Central memory CD8-positive, alpha-beta T cell (primary cell): ENCODE measurements at regions not wholly inside any gene's neighbourhood (a gene's known extent, or its start where the extent isn't known, plus 50 kb on each side); places are given as distances from the start of the nearest gene placed in this dataset.

Experiments
- ATAC-seq: fragments of 150-1000 bp; cut with Tn5 transposase; replicated peaks from 2 replicates; pipeline ENCODE4 v1.10.0; 2022; ENCODE audit warnings: mild to moderate bottlenecking, moderate FRiP score, moderate number of reproducible peaks; ENCODE audit not compliant: poor library complexity, severe bottlenecking; ENCODE audit errors: extremely low read depth
- DNase-seq, 2 donors: peaks; one replicate each; pipeline ENCODE4 v3.0.0; 2021; ENCODE audit warnings: low spot score in 2 of 2
- H3K27ac Mint-ChIP-seq: one replicate; pipeline ENCODE4 v1.8.0; 2022; ENCODE audit warnings: low read depth, mild to moderate bottlenecking, moderate library complexity, mixed read lengths
- H3K27me3 Mint-ChIP-seq: one replicate; pipeline ENCODE4 v1.8.0; 2022; ENCODE audit warnings: mixed read lengths
- H3K36me3 Mint-ChIP-seq: one replicate; pipeline ENCODE4 v1.8.0; 2022; ENCODE audit warnings: mild to moderate bottlenecking, moderate library complexity, mixed read lengths; ENCODE audit not compliant: insufficient read depth
- H3K4me1 Mint-ChIP-seq: one replicate; pipeline ENCODE4 v1.8.0; 2022; ENCODE audit warnings: mixed read lengths
- H3K4me3 Mint-ChIP-seq: one replicate; pipeline ENCODE4 v1.8.0; 2022; ENCODE audit warnings: mild to moderate bottlenecking, moderate library complexity, mixed read lengths
- H3K9me3 Mint-ChIP-seq: one replicate; pipeline ENCODE4 v1.8.0; 2022; ENCODE audit warnings: mixed read lengths

GRCh38 chr7:36021367-36021766 is 131.7 kb upstream of the EEPD1 start:
- Mint-ChIP-seq H3K4me3 (no peak overlapping the region), H3K9me3 (no peaks in the 10 kb centered on the region), H3K27me3 (peaks cover 53% of the 10 kb centered on the region), H3K27ac (no peak overlapping the region), H3K36me3 (peaks cover 2% of the 10 kb centered on the region), H3K4me1 (no peaks in the 10 kb centered on the region)
- ATAC-seq (no peak), DNase-seq (no peak)

- H3K9me3 Mint-ChIP-seq = no peaks in the 10 kb centered on the region
- ATAC-seq = no peak
- DNase-seq = no peak
- no peak overlapping the region for H3K27ac Mint-ChIP-seq
- H3K27me3 Mint-ChIP-seq = peaks cover 56% of the 10 kb centered on the region
- no peak overlapping the region for H3K4me3 Mint-ChIP-seq
- H3K4me1 Mint-ChIP-seq = no peaks in the 10 kb centered on the region
- H3K36me3 Mint-ChIP-seq = peaks cover 2% of the 10 kb centered on the region
Measured at GRCh38 chr7:36021917-36022550, 131.0 kb upstream of the EEPD1 start.

GRCh38 chr7:36023033-36023560 is 130.0 kb upstream of the EEPD1 start:
- H3K9me3 Mint-ChIP-seq = no peaks in the 10 kb centered on the region
- ATAC-seq (no peak), DNase-seq (no peak)
- peaks cover 2% of the 10 kb centered on the region for H3K36me3 Mint-ChIP-seq
- no peak overlapping the region for H3K4me3 Mint-ChIP-seq
- H3K4me1 Mint-ChIP-seq = no peaks in the 10 kb centered on the region
- H3K27me3 Mint-ChIP-seq = peaks cover 60% of the 10 kb centered on the region
- no peak overlapping the region for H3K27ac Mint-ChIP-seq

- Mint-ChIP-seq H3K9me3 (no peaks in the 10 kb centered on the region), H3K27ac (no peak overlapping the region), H3K36me3 (peaks cover 2% of the 10 kb centered on the region), H3K27me3 (peaks cover 66% of the 10 kb centered on the region), H3K4me1 (no peaks in the 10 kb centered on the region), H3K4me3 (no peak overlapping the region)
- ATAC-seq (no peak), DNase-seq (no peak)
Measured at GRCh38 chr7:36025190-36025589, 127.9 kb upstream of the EEPD1 start.

- no peak overlapping the region for H3K27ac Mint-ChIP-seq
- no peaks in the 10 kb centered on the region for H3K36me3 Mint-ChIP-seq
- H3K27me3 Mint-ChIP-seq = peaks cover 83% of the 10 kb centered on the region
- no peak for DNase-seq
- no peaks in the 10 kb centered on the region for H3K9me3 Mint-ChIP-seq
- ATAC-seq = no peak
- H3K4me1 Mint-ChIP-seq = no peaks in the 10 kb centered on the region
- no peak overlapping the region for H3K4me3 Mint-ChIP-seq
Measured at GRCh38 chr7:36029311-36029710, 123.7 kb upstream of the EEPD1 start.

- no peaks in the 10 kb centered on the region for H3K36me3 Mint-ChIP-seq
- H3K9me3 Mint-ChIP-seq = no peaks in the 10 kb centered on the region
- H3K27me3 Mint-ChIP-seq = peaks cover 79% of the 10 kb centered on the region
- H3K4me1 Mint-ChIP-seq = no peaks in the 10 kb centered on the region
- H3K4me3 Mint-ChIP-seq = no peak overlapping the region
- ATAC-seq (no peak), DNase-seq (no peak)
- H3K27ac Mint-ChIP-seq = no peak overlapping the region
Measured at GRCh38 chr7:36029853-36030515, 123.1 kb upstream of the EEPD1 start.

GRCh38 chr7:36032361-36032818 is 120.7 kb upstream of the EEPD1 start:
- H3K27ac Mint-ChIP-seq = no peak overlapping the region
- ATAC-seq (no peak), DNase-seq (no peak)
- H3K27me3 Mint-ChIP-seq = peaks cover 55% of the 10 kb centered on the region
- H3K4me3 Mint-ChIP-seq = no peak overlapping the region
- H3K9me3 Mint-ChIP-seq = no peaks in the 10 kb centered on the region
- peaks cover 1% of the 10 kb centered on the region for H3K36me3 Mint-ChIP-seq
- no peaks in the 10 kb centered on the region for H3K4me1 Mint-ChIP-seq

GRCh38 chr7:36034020-36034419 is 119.0 kb upstream of the EEPD1 start:
- H3K4me1 Mint-ChIP-seq = no peaks in the 10 kb centered on the region

GRCh38 chr7:36035186-36035585 is 117.9 kb upstream of the EEPD1 start:
- no peaks in the 10 kb centered on the region for H3K4me1 Mint-ChIP-seq
- no peak overlapping the region for H3K27ac Mint-ChIP-seq
- no peak overlapping the region for H3K4me3 Mint-ChIP-seq
- ATAC-seq (no peak), DNase-seq (no peak)
- peaks cover 1% of the 10 kb centered on the region for H3K36me3 Mint-ChIP-seq
- no peaks in the 10 kb centered on the region for H3K9me3 Mint-ChIP-seq
- H3K27me3 Mint-ChIP-seq = peaks cover 48% of the 10 kb centered on the region

More at GRCh38 chr7:36034020-36034419, 119.0 kb upstream of the EEPD1 start:
- Mint-ChIP-seq H3K27ac (no peak overlapping the region), H3K4me3 (no peak overlapping the region), H3K27me3 (peaks cover 44% of the 10 kb centered on the region), H3K9me3 (no peaks in the 10 kb centered on the region), H3K36me3 (peaks cover 1% of the 10 kb centered on the region)
- DNase-seq (no peak), ATAC-seq (no peak)

- H3K27ac Mint-ChIP-seq = no peak overlapping the region
Measured at GRCh38 chr7:36036590-36036989, 116.5 kb upstream of the EEPD1 start.

GRCh38 chr7:36037121-36037662 is 115.9 kb upstream of the EEPD1 start:
- Mint-ChIP-seq H3K9me3 (no peaks in the 10 kb centered on the region), H3K4me1 (no peaks in the 10 kb centered on the region), H3K36me3 (peaks cover 1% of the 10 kb centered on the region), H3K27me3 (peaks cover 37% of the 10 kb centered on the region), H3K4me3 (no peak overlapping the region), H3K27ac (no peak overlapping the region)
- no peak for ATAC-seq
- no peak for DNase-seq

More at GRCh38 chr7:36036590-36036989, 116.5 kb upstream of the EEPD1 start:
- Mint-ChIP-seq H3K9me3 (no peaks in the 10 kb centered on the region), H3K27me3 (peaks cover 39% of the 10 kb centered on the region), H3K4me1 (no peaks in the 10 kb centered on the region), H3K4me3 (no peak overlapping the region), H3K36me3 (peaks cover 1% of the 10 kb centered on the region)
- no peak for DNase-seq
- ATAC-seq = no peak

GRCh38 chr7:36038063-36038721 is 114.9 kb upstream of the EEPD1 start:
- Mint-ChIP-seq H3K4me1 (no peaks in the 10 kb centered on the region), H3K36me3 (peaks cover 1% of the 10 kb centered on the region), H3K27me3 (peaks cover 27% of the 10 kb centered on the region), H3K4me3 (no peak overlapping the region), H3K9me3 (no peaks in the 10 kb centered on the region), H3K27ac (no peak overlapping the region)
- no peak for DNase-seq
- ATAC-seq = no peak
